ENCODE measurements at regions not wholly inside any gene's neighbourhood (a gene's known extent, or its start where the extent isn't known, plus 50 kb on each side); places are given as distances from the start of the nearest gene placed in this dataset.

GRCh38 chr18:46243095-46243494, 138.9 kb downstream of the HAUS1 start:
- TF ChIP-seq, protein P1, sequence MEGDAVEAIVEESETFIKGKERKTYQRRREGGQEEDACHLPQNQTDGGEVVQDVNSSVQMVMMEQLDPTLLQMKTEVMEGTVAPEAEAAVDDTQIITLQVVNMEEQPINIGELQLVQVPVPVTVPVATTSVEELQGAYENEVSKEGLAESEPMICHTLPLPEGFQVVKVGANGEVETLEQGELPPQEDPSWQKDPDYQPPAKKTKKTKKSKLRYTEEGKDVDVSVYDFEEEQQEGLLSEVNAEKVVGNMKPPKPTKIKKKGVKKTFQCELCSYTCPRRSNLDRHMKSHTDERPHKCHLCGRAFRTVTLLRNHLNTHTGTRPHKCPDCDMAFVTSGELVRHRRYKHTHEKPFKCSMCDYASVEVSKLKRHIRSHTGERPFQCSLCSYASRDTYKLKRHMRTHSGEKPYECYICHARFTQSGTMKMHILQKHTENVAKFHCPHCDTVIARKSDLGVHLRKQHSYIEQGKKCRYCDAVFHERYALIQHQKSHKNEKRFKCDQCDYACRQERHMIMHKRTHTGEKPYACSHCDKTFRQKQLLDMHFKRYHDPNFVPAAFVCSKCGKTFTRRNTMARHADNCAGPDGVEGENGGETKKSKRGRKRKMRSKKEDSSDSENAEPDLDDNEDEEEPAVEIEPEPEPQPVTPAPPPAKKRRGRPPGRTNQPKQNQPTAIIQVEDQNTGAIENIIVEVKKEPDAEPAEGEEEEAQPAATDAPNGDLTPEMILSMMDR (tag by site-specific recombination; IDR thresholded peaks at IDR 0.05): no peak
- TF ChIP-seq ZNF274 (IDR thresholded peaks at IDR 0.05; ENCODE audit: low read length): no peak
- TF ChIP-seq ZNF274 (tag by site-specific recombination; IDR thresholded peaks at IDR 0.05; ENCODE audit: borderline replicate concordance): no peak
- TF ChIP-seq ZNF23 (tag by site-specific recombination; IDR thresholded peaks at IDR 0.05; ENCODE audit: borderline replicate concordance): no peak
- no peak for TF ChIP-seq ZNF280D (tag by site-specific recombination; IDR thresholded peaks at IDR 0.05)
- no peak for TF ChIP-seq ZNF792 (tag by site-specific recombination; IDR thresholded peaks at IDR 0.05)
- no peak for TF ChIP-seq ZNF302 (tag by site-specific recombination; IDR thresholded peaks at IDR 0.05; ENCODE audit: low read depth)
